Endodermal cell (in vitro differentiated cells): ENCODE measurements at regions not wholly inside any gene's neighbourhood (a gene's known extent, or its start where the extent isn't known, plus 50 kb on each side); places are given as distances from the start of the nearest gene placed in this dataset.

Experiments
- DNase-seq: peaks from one replicate; pipeline ENCODE4 v3.0.0-alpha.2; 2017
- H3K27ac ChIP-seq: 2 replicates; pipeline ENCODE4 v1.5.1; 2013; ENCODE audit warnings: mild to moderate bottlenecking, low read depth, low read length, moderate library complexity
- H3K27me3 ChIP-seq: 2 replicates; pipeline ENCODE4 v1.6.1; 2013; ENCODE audit warnings: mild to moderate bottlenecking, low read length, moderate library complexity; ENCODE audit not compliant: insufficient read depth, control insufficient read depth, poor library complexity, severe bottlenecking
- H3K36me3 ChIP-seq: 2 replicates; pipeline ENCODE4 v1.7.0; 2013; ENCODE audit warnings: mild to moderate bottlenecking, low read length, moderate library complexity; ENCODE audit not compliant: control insufficient read depth, insufficient read depth
- H3K4me1 ChIP-seq: one replicate; pipeline ENCODE4 v1.7.0; 2013; ENCODE audit warnings: low read length; ENCODE audit not compliant: control insufficient read depth, insufficient read depth
- H3K4me3 ChIP-seq: 2 replicates; pipeline ENCODE4 v1.5.1; 2013; ENCODE audit warnings: mild to moderate bottlenecking, low read length, moderate library complexity
- H3K9ac ChIP-seq: 2 replicates; pipeline ENCODE4 v1.6.1; 2013; ENCODE audit warnings: mild to moderate bottlenecking, low read length, moderate library complexity; ENCODE audit not compliant: poor library complexity, severe bottlenecking; ENCODE audit errors: extremely low read depth
- H3K9me3 ChIP-seq: 2 replicates; pipeline ENCODE4 v1.6.1; 2013; ENCODE audit warnings: mild to moderate bottlenecking, low read length, moderate library complexity; ENCODE audit not compliant: control insufficient read depth
- H3K27ac Mint-ChIP-seq: 2 replicates; pipeline ENCODE4 v1.8.0; 2020; ENCODE audit warnings: mixed read lengths
- H3K27me3 Mint-ChIP-seq: 2 replicates; pipeline ENCODE4 v1.8.0; 2021; ENCODE audit warnings: mild to moderate bottlenecking, mixed read lengths; ENCODE audit not compliant: insufficient read depth
- H3K36me3 Mint-ChIP-seq: 2 replicates; pipeline ENCODE4 v1.8.0; 2020; ENCODE audit warnings: low read depth, mixed read lengths
- H3K4me1 Mint-ChIP-seq: 2 replicates; pipeline ENCODE4 v1.8.0; 2020; ENCODE audit warnings: mixed read lengths
- H3K4me3 Mint-ChIP-seq: 2 replicates; pipeline ENCODE4 v1.8.0; 2020; ENCODE audit warnings: mild to moderate bottlenecking, moderate library complexity, mixed read lengths
- H3K9me3 Mint-ChIP-seq: 2 replicates; pipeline ENCODE4 v1.8.0; 2020; ENCODE audit warnings: mild to moderate bottlenecking, mixed read lengths
- CTCF ChIP-seq: fragments of 200-600 bp; sonication (generic); conservative IDR thresholded peaks from 2 replicates; pipeline ENCODE4 v1.5.0; 2021; ENCODE audit warnings: antibody characterized with exemption, mild to moderate bottlenecking
- WGBS, 2 experiments: methylation state at CpG; one replicate each; pipeline versions ENCODE4 v1.1.5 to v1.1.7; 2013; ENCODE audit warnings: missing lambda C conversion rate in 2 of 2, mixed read lengths in 1 of 2; ENCODE audit not compliant: insufficient coverage in 1 of 2, insufficient read length in 1 of 2; 5-methylcytosine and 5-hydroxymethylcytosine counted together

GRCh38 chr13:99074693-99075092 lies 96.8 kb upstream of the DOCK9 start:
- Mint-ChIP-seq H3K36me3 (no peaks in the 10 kb centered on the region), H3K9me3 (no peaks in the 10 kb centered on the region), H3K4me1 (peaks cover 3% of the 10 kb centered on the region), H3K27ac (no peak overlapping the region), H3K27me3 (peaks cover 8% of the 10 kb centered on the region), H3K4me3 (no peak overlapping the region)
- H3K36me3 ChIP-seq: no peaks in the 10 kb centered on the region
- 83 to 85% methylated on average over 1 to 2 of the region's 2 CpGs for WGBS, 2 experiments
- H3K9me3 ChIP-seq: no peaks in the 10 kb centered on the region
- H3K27ac ChIP-seq: no peak overlapping the region
- TF ChIP-seq CTCF: no peak
- no peak for DNase-seq
- H3K4me3 ChIP-seq: no peak overlapping the region
- H3K4me1 ChIP-seq: no peaks in the 10 kb centered on the region
- H3K27me3 ChIP-seq: peaks cover 7% of the 10 kb centered on the region
- H3K9ac ChIP-seq: no peak overlapping the region

GRCh38 chr13:99075268-99076191 lies 97.7 kb upstream of the DOCK9 start:
- no peaks in the 10 kb centered on the region for H3K36me3 ChIP-seq
- no peaks in the 10 kb centered on the region for H3K4me1 ChIP-seq
- DNase-seq: no peak
- H3K27ac ChIP-seq: no peak overlapping the region
- Mint-ChIP-seq H3K27me3 (peaks cover 8% of the 10 kb centered on the region), H3K9me3 (no peaks in the 10 kb centered on the region), H3K27ac (no peak overlapping the region), H3K4me1 (peaks cover 8% of the 10 kb centered on the region), H3K36me3 (no peaks in the 10 kb centered on the region), H3K4me3 (no peak overlapping the region)
- no peak overlapping the region for H3K4me3 ChIP-seq
- WGBS, 2 experiments: 91 to 100% methylated on average over 1 of the region's 1 CpG
- H3K9ac ChIP-seq: no peak overlapping the region
- H3K27me3 ChIP-seq: peaks cover 7% of the 10 kb centered on the region
- H3K9me3 ChIP-seq: no peaks in the 10 kb centered on the region
- no peak for TF ChIP-seq CTCF

GRCh38 chr13:99078017-99078771 lies 100.3 kb upstream of the DOCK9 start:
- TF ChIP-seq CTCF: no peak
- no peak overlapping the region for H3K9ac ChIP-seq
- Mint-ChIP-seq H3K36me3 (no peaks in the 10 kb centered on the region), H3K4me3 (no peak overlapping the region), H3K4me1 (peaks cover 9% of the 10 kb centered on the region), H3K9me3 (no peaks in the 10 kb centered on the region), H3K27me3 (peaks cover 8% of the 10 kb centered on the region), H3K27ac (no peak overlapping the region)
- peaks cover 11% of the 10 kb centered on the region for H3K27me3 ChIP-seq
- H3K9me3 ChIP-seq: no peaks in the 10 kb centered on the region
- H3K4me1 ChIP-seq: no peaks in the 10 kb centered on the region
- no peak overlapping the region for H3K4me3 ChIP-seq
- H3K27ac ChIP-seq: no peak overlapping the region
- no peaks in the 10 kb centered on the region for H3K36me3 ChIP-seq
- DNase-seq: no peak
- 88 to 98% methylated on average over 6 to 8 of the region's 8 CpGs for WGBS, 2 experiments
